ENCODE measurements at regions not wholly inside any gene's neighbourhood (a gene's known extent, or its start where the extent isn't known, plus 50 kb on each side); places are given as distances from the start of the nearest gene placed in this dataset.

DNA sequence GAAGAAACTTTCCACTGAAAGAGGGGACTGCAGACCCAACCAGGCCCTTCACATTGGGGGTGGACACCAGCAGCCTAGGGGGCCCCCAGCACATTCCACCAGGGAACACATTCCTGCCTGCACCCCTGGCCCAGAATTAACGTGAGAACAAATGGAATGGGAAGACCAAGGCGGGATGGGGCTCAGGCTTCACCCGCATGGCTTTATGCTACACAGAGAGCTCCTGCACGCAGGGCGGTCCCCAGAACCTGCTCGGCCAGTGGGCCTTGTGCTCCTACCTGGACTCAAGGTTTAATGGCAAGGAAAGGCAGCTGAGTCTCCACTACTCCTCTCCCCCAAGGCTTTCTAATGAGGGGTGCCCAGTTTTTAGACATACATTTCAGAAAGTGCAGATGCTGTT lies 146.3 kb upstream of the GPR26 start:
- Histone ChIP-seq H3K36me3 (ENCODE audit: low read depth) (no peaks in the 10 kb centered on the region), H4K20me1 (ENCODE audit: insufficient read depth) (no peaks in the 10 kb centered on the region), H3K9me2 (ENCODE audit: insufficient read depth) (no peaks in the 10 kb centered on the region), H3K79me2 (ENCODE audit: insufficient read depth) (no peaks in the 10 kb centered on the region), H3F3A (ENCODE audit: insufficient read depth) (no peaks in the 10 kb centered on the region), H2AFZ (no peak overlapping the region), H3K9ac (no peak overlapping the region), H3K4me3 (no peak overlapping the region), H3K27ac (no peak overlapping the region), H3K9me3 (ENCODE audit: low read depth) (no peaks in the 10 kb centered on the region), H3K27me3 (replicated peaks; ENCODE audit: insufficient read depth) (no peaks in the 10 kb centered on the region), H3K4me1 (ENCODE audit: insufficient read depth) (no peaks in the 10 kb centered on the region), H3K4me2 (ENCODE audit: unreplicated experiment) (no peak overlapping the region)
- no peak for DNase-seq
- in situ Hi-C loops (cut with MboI) = no loop called here
- 61 to 71% methylated on average over 6 of the region's 6 CpGs for WGBS, 2 experiments (ENCODE audit: low coverage in 1 of 2, low lambda C conversion rate in 2 of 2, missing lambda C conversion rate in 2 of 2)
- TF ChIP-seq EZH2 (IDR thresholded peaks at IDR 0.05; ENCODE audit: insufficient read depth, poor library complexity, severe bottlenecking) (no peak), EZH2phosphoT487 (IDR thresholded peaks at IDR 0.05; ENCODE audit: insufficient read depth, low read depth) (no peak)

DNA sequence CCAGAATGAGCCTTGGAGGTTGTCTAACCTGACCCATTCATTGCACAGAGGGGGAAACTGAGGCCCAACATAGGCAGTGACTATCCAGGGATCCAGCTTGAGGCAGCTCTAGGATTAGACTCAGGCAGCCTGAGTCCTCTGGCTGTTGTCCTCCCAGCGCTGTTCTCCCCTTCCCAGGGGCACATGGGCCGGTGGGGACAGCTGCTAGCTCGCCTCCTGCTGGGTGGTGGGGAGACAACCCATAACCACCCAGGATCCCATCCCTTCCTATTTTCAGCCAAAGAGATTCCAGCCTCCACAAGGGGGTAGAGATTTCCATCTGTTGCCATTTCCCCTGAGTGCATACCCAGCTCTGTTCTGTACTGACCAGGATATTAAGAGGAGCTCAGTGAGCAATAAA lies 145.1 kb upstream of the GPR26 start:
- in situ Hi-C loops (cut with MboI) = no loop called here
- H3K9me3 ChIP-seq (ENCODE audit: low read depth) = no peaks in the 10 kb centered on the region
- H3K79me2 ChIP-seq (ENCODE audit: insufficient read depth) = no peaks in the 10 kb centered on the region
- 23 to 31% methylated on average over 3 of the region's 3 CpGs for WGBS, 2 experiments (ENCODE audit: low coverage in 1 of 2, low lambda C conversion rate in 2 of 2, missing lambda C conversion rate in 2 of 2)
- no peak overlapping the region for H2AFZ ChIP-seq
- TF ChIP-seq EZH2 (IDR thresholded peaks at IDR 0.05; ENCODE audit: insufficient read depth, poor library complexity, severe bottlenecking) (no peak), EZH2phosphoT487 (IDR thresholded peaks at IDR 0.05; ENCODE audit: insufficient read depth, low read depth) (no peak)
- DNase-seq = no peak
- H3K27me3 ChIP-seq (replicated peaks; ENCODE audit: insufficient read depth) = no peaks in the 10 kb centered on the region
- H3K4me1 ChIP-seq (ENCODE audit: insufficient read depth) = no peaks in the 10 kb centered on the region
- no peaks in the 10 kb centered on the region for H3K36me3 ChIP-seq (ENCODE audit: low read depth)
- H3K27ac ChIP-seq = no peak overlapping the region
- H4K20me1 ChIP-seq (ENCODE audit: insufficient read depth) = no peaks in the 10 kb centered on the region
- no peaks in the 10 kb centered on the region for H3K9me2 ChIP-seq (ENCODE audit: insufficient read depth)
- H3F3A ChIP-seq (ENCODE audit: insufficient read depth) = no peaks in the 10 kb centered on the region
- H3K9ac ChIP-seq = no peak overlapping the region
- H3K4me2 ChIP-seq (ENCODE audit: unreplicated experiment) = no peak overlapping the region
- H3K4me3 ChIP-seq = no peak overlapping the region

DNA sequence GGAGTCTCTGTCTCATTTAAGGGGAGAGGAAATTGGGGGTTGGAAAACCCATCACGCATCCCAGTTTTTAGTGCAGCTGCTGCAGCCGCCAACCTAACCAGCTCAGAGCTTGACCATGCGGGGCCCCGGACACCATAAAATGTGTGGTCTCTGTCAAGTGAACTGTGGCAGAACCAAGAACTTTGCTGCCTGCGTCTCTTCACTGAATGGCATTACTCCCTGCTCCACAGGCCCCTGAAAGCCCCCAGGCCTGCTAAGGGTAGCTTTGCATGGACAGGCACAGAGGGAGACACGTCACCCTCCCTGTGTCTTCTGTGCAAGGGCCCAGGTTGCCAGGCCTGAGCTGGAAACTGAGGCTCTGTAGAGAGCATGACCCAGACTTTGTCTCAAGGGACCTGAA lies 144.6 kb upstream of the GPR26 start:
- no peak for DNase-seq
- Histone ChIP-seq H3F3A (ENCODE audit: insufficient read depth) (no peaks in the 10 kb centered on the region), H3K36me3 (ENCODE audit: low read depth) (no peaks in the 10 kb centered on the region), H3K79me2 (ENCODE audit: insufficient read depth) (no peaks in the 10 kb centered on the region), H2AFZ (no peak overlapping the region), H3K9me2 (ENCODE audit: insufficient read depth) (no peaks in the 10 kb centered on the region), H3K4me3 (no peak overlapping the region), H3K4me1 (ENCODE audit: insufficient read depth) (no peaks in the 10 kb centered on the region), H4K20me1 (ENCODE audit: insufficient read depth) (no peaks in the 10 kb centered on the region), H3K9me3 (ENCODE audit: low read depth) (no peaks in the 10 kb centered on the region), H3K27ac (no peak overlapping the region), H3K27me3 (replicated peaks; ENCODE audit: insufficient read depth) (no peaks in the 10 kb centered on the region), H3K9ac (no peak overlapping the region), H3K4me2 (ENCODE audit: unreplicated experiment) (no peak overlapping the region)
- WGBS, 2 experiments (ENCODE audit: low coverage in 1 of 2, low lambda C conversion rate in 2 of 2, missing lambda C conversion rate in 2 of 2) = 30 to 37% methylated on average over 6 of the region's 6 CpGs
- in situ Hi-C loops (cut with MboI) = no loop called here
- TF ChIP-seq EZH2 (IDR thresholded peaks at IDR 0.05; ENCODE audit: insufficient read depth, poor library complexity, severe bottlenecking) (no peak), EZH2phosphoT487 (IDR thresholded peaks at IDR 0.05; ENCODE audit: insufficient read depth, low read depth) (no peak)

DNA sequence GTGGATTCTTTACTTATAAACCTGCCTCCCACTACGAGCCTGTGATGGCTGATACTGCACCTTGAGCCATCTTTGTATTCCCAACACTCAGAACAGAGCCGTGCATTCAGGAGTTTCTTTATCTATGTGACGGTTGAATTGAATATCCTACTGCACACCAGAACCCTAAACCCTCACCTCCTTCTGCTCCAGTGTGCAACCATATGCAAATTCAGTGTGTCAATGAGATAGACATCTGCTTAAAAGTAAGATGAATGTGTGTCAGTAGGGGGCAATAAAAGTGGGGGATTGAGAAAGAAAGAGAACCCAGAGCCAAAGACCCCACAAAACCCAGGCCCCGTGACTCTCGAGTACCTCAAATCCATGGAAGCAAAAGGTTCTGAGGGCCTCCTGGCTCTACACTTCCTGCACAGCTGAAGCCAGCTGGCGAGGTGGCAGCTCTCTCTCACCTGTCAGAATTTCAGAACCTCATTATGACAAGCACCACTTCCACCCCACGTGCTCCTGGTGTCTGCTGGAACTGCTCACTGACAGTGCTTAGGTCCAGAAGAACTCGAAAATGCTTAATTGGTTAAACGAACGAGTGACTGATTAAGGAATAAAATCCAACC lies 143.3 kb upstream of the GPR26 start:
- no peak overlapping the region for H2AFZ ChIP-seq
- WGBS, 2 experiments (ENCODE audit: low coverage in 1 of 2, low lambda C conversion rate in 2 of 2, missing lambda C conversion rate in 2 of 2) = 21% methylated on average over 10 of the region's 10 CpGs
- H3F3A ChIP-seq (ENCODE audit: insufficient read depth) = no peaks in the 10 kb centered on the region
- DNase-seq = no peak
- no peak overlapping the region for H3K4me3 ChIP-seq
- H3K4me1 ChIP-seq (ENCODE audit: insufficient read depth) = no peaks in the 10 kb centered on the region
- H3K4me2 ChIP-seq (ENCODE audit: unreplicated experiment) = no peak overlapping the region
- TF ChIP-seq EZH2 (IDR thresholded peaks at IDR 0.05; ENCODE audit: insufficient read depth, poor library complexity, severe bottlenecking) = no peak
- TF ChIP-seq EZH2phosphoT487 (IDR thresholded peaks at IDR 0.05; ENCODE audit: insufficient read depth, low read depth) = no peak
- no peak overlapping the region for H3K9ac ChIP-seq
- no peaks in the 10 kb centered on the region for H3K27me3 ChIP-seq (replicated peaks; ENCODE audit: insufficient read depth)
- no peaks in the 10 kb centered on the region for H3K9me2 ChIP-seq (ENCODE audit: insufficient read depth)
- H4K20me1 ChIP-seq (ENCODE audit: insufficient read depth) = no peaks in the 10 kb centered on the region
- H3K36me3 ChIP-seq (ENCODE audit: low read depth) = no peaks in the 10 kb centered on the region
- no peaks in the 10 kb centered on the region for H3K79me2 ChIP-seq (ENCODE audit: insufficient read depth)
- H3K27ac ChIP-seq = no peak overlapping the region
- H3K9me3 ChIP-seq (ENCODE audit: low read depth) = no peaks in the 10 kb centered on the region
- in situ Hi-C loops (cut with MboI) = no loop called here

DNA sequence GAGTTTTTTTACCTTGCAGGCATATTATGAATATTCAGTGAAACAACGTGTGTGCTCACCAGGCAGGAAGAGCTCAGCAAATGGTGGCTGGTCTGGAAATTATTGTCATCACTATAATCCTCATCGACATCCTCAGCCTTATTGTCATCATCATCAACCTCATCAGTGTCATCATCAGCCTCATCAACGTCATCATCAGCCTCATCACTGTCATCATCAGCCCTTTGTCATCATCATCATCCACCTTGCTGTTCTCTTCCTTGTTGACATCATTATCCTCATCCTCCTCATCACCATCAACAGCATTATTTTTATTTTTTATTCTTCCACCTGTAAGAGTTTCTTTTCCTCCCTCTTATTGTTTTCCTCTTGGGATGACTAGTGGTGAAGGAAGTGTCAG lies 142.3 kb upstream of the GPR26 start:
- Histone ChIP-seq H3K4me2 (ENCODE audit: unreplicated experiment) (no peak overlapping the region), H3K9ac (no peak overlapping the region), H3K27ac (no peak overlapping the region), H4K20me1 (ENCODE audit: insufficient read depth) (no peaks in the 10 kb centered on the region), H3K4me1 (ENCODE audit: insufficient read depth) (no peaks in the 10 kb centered on the region), H3K36me3 (ENCODE audit: low read depth) (no peaks in the 10 kb centered on the region), H3K9me3 (ENCODE audit: low read depth) (no peaks in the 10 kb centered on the region), H3K9me2 (ENCODE audit: insufficient read depth) (no peaks in the 10 kb centered on the region), H3K4me3 (no peak overlapping the region), H3K27me3 (replicated peaks; ENCODE audit: insufficient read depth) (no peaks in the 10 kb centered on the region), H3F3A (ENCODE audit: insufficient read depth) (no peaks in the 10 kb centered on the region), H2AFZ (no peak overlapping the region), H3K79me2 (ENCODE audit: insufficient read depth) (no peaks in the 10 kb centered on the region)
- no peak for TF ChIP-seq EZH2 (IDR thresholded peaks at IDR 0.05; ENCODE audit: insufficient read depth, poor library complexity, severe bottlenecking)
- TF ChIP-seq EZH2phosphoT487 (IDR thresholded peaks at IDR 0.05; ENCODE audit: insufficient read depth, low read depth) = no peak
- 30 to 31% methylated on average over 3 of the region's 3 CpGs for WGBS, 2 experiments (ENCODE audit: low coverage in 1 of 2, low lambda C conversion rate in 2 of 2, missing lambda C conversion rate in 2 of 2)
- in situ Hi-C loops (cut with MboI) = no loop called here
- DNase-seq = no peak

Measured in GM23248 (cell line).